Upper lobe of left lung (tissue), 4 donors: ENCODE measurements at regions not wholly inside any gene's neighbourhood (a gene's known extent, or its start where the extent isn't known, plus 50 kb on each side); places are given as distances from the start of the nearest gene placed in this dataset.

Source experiments
- EP300 ChIP-seq, 4 donors: sonication (generic); formaldehyde crosslinking; IDR thresholded peaks; one replicate each; pipeline ENCODE4 v1.5.1; 2017; ENCODE audit warnings: antibody characterized with exemption in 4 of 4, control low read depth in 2 of 4
- POLR2AphosphoS5 ChIP-seq, 2 donors: sonication (generic); formaldehyde crosslinking; IDR thresholded peaks; one replicate each; pipeline ENCODE4 v1.5.1; 2017; ENCODE audit warnings: antibody characterized with exemption in 2 of 2
- TF ChIP-seq, protein P1 (sequence below), 6 experiments: fragments of 450-650 bp in 4 of 6; fragments of 200-600 bp in 2 of 6; sonication (generic) in 2 of 6; IDR thresholded peaks; one replicate each; pipeline ENCODE4 v1.5.1; 2016 to 2019; ENCODE audit warnings: antibody characterized with exemption in 6 of 6

DNA sequence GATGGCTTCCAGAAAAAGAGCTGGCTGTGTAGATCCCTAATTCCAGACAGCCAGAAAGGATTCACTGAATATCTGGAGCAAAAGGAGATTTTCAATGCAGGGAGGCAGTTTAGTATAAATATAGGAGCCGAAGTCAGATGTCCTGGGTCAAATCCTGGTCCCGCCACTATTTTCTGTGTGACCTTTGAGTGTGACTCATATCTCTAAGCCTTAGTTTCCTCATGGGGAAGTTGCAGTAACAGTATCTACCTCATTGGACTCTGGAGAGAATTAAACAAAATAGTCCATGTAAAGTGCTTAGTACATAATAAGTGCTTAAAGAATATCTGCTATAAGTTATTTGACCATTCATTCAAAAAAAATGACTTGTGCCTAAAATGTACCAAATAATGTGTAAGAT, 52.1 kb upstream of the ITGA6 start:
- TF ChIP-seq, protein P1, sequence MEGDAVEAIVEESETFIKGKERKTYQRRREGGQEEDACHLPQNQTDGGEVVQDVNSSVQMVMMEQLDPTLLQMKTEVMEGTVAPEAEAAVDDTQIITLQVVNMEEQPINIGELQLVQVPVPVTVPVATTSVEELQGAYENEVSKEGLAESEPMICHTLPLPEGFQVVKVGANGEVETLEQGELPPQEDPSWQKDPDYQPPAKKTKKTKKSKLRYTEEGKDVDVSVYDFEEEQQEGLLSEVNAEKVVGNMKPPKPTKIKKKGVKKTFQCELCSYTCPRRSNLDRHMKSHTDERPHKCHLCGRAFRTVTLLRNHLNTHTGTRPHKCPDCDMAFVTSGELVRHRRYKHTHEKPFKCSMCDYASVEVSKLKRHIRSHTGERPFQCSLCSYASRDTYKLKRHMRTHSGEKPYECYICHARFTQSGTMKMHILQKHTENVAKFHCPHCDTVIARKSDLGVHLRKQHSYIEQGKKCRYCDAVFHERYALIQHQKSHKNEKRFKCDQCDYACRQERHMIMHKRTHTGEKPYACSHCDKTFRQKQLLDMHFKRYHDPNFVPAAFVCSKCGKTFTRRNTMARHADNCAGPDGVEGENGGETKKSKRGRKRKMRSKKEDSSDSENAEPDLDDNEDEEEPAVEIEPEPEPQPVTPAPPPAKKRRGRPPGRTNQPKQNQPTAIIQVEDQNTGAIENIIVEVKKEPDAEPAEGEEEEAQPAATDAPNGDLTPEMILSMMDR (IDR thresholded peaks at IDR 0.05): no peak
- TF ChIP-seq POLR2AphosphoS5 (IDR thresholded peaks at IDR 0.05) (no peak), EP300 (IDR thresholded peaks at IDR 0.05) (no peak)
